ENCODE measurements at regions not wholly inside any gene's neighbourhood (a gene's known extent, or its start where the extent isn't known, plus 50 kb on each side); places are given as distances from the start of the nearest gene placed in this dataset.

DNA sequence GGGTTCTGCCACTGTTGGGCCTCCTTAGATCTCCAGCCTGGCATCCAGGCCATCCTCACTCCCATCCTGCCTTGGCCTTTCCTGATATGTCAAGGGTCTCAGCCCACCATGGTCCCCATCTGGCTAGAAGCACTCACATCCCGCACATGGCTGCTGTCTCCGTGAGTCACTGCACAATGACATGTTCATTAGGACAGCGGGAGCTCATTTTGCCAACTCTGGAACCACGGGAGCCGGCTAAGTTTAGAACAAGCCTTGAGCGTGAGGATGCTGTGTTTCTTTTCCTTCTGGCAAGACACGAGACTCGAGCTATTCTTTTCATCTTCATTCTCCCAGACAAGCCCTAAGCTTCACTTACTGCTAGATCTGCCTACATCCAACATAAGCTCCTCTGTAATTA is 65.7 kb upstream of the KSR1 start:
- TF ChIP-seq GLIS3 (CRISPR knock-in tag; IDR thresholded peaks at IDR 0.05) (no peak), ISL1 (CRISPR knock-in tag; IDR thresholded peaks at IDR 0.05) (no peak)
